NCI-H526 treated with DMSO at 0.1 percent for 48 hours (cell line): ENCODE measurements at regions not wholly inside any gene's neighbourhood (a gene's known extent, or its start where the extent isn't known, plus 50 kb on each side); places are given as distances from the start of the nearest gene placed in this dataset.
"Not testable (repeated sequence)": the region's sequence is repeated elsewhere in the genome, so short reads cannot be mapped to it uniquely, and the experiment has no call there.

ENCODE experiments used
- DNase-seq: peaks from one replicate; lab custom pipeline; 2025; lab: John Stamatoyannopoulos, UW

DNA sequence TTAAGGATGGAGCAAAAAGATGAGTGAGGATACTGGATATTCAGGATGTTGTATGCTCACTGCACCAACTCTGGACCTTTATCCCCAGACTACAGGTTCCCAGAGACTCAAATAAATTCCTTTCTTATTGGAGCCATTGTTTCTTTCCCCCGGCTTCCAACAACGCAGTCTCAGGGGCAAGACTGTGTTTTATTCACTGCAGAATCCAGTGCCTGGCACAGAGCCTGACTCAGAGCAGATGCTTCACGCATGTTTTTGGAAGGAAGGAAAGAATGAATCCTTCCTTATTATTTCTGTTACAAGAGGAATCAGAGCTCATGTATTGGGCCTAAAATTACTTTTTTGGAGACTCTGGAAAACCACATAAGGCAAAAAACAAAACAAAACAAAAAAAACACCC, 96.0 kb upstream of the VGLL4 start:
- DNase-seq = no peak

DNA sequence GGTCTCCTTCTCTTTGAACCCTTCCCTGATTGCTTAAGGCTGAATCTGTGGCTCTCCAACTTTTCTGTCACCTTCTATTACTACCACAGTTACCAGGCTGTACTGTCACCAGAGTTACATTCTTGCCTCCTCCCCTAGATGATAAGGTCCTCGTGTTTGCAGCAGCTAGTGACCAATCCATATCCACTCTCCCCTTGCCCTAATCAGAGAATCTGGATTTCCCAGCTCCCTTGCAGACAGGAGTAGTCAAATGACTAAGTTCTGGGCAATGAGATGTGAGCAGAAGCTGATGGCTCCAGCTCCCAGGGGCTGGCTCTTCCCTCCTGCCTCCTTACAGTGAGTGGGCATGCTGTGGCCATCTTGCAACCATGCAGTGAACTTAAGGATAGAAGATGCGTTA, 95.4 kb upstream of the VGLL4 start:
- no peak for DNase-seq

DNA sequence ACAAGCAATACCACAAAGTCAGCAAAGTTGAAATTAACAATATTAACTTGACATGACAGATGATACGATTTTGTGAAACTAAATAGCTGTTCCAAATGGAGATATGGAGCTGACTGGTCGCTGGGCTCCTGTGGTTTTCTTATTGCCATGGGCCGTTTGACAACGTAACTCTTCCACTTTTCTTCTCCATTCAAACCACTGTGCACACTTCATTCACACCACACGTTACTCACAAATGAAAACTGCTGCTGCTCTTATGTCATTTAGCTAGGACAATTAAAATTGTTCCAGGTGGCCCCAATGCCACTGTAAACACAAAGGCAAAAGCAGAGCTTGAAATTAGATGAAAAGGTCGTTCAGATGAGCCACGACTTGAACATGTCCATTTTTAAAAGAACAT, 94.0 kb upstream of the VGLL4 start:
- no peak for DNase-seq

DNA sequence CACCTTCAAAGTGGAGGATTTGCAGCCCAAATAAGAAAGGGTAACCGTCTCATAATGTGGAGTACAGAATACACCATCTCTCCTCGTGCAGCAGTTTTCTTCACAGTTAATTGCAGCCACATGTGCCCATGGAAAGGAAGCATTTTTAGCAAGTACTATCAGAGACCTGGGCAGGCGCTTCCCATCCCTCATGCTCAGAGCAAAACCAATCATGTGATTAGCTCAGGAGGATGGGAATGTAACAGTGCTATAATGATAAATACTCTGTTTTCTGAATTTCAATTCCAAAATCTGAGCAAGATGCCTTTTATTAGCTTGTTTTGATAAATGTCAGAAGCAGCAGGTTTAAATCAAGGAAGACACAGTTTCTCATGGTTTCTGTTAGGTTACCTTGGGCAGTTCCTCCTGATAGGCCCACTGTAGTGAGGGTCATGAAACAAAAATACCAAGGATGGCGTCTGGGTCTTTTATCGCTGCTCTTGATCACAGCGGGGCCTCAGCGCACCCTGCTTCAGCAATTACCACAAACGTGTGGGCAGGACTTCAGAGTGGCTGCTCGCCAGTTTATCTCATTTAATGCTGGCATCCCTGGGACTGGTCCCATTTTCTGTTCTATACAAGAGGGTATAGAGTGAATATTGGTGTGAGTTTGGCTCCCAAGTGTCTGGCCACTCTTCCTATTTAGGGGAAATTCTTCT, 92.6 kb upstream of the VGLL4 start:
- DNase-seq = no peak

DNA sequence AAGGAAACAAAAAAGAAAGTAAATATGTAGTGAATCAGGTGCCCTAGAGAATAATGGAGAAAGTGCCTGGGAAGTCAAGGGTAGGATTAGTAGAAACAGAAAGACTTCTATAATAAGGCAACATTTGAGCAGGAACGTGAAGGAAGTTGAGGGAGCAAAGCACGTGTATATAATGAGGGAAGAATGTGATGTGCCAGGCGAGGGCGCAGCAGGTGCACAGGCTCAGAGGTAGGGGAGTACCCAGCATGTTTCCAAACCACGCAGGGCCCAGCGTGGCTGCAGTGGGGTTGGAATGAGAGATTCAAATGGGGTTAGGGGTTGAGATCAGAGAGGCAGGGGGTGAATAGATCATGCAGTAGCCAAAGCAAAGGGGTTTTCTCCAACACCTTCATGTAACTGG, 91.9 kb upstream of the VGLL4 start:
- peak; percentile 8 for DNase-seq

DNA sequence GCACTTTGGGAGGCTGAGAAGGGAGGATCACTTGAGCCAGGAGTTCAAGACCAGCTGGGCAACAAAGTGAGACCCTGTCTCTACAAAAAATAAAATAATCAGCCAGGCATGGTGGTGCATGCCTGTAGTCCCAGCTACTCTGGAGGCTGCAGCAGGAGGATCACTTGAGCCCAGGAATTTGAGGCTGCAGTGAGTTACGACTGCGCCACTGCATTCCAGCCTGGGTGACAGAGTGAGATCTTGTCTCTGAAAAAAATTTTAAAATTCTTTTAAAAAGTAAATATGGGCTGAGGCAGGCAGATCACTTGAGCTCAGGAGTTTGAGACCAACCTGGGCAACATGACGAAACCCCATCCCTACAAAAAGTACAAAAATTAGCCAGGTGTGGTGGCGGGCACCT, 91.4 kb upstream of the VGLL4 start:
- not testable (repeated sequence) for DNase-seq

DNA sequence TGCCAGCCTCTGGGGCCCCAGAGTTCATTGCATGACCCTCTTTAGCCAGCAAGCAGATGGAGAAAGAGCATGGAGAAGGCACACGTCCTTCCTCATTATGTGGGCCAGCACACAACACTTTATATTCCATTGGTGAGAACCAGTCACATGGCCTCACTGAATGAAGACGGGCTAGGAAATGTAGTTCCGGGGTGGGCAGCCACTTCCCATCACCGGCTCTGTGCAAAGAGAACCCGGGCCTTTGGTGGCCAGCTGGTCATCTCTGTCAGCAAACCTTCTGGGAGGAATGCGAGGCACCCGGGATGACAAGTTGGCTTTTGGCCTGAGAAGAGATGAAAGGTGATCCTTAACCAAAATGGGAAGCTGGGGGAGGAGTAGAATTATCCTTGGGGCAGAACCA, 90.2 kb upstream of the VGLL4 start:
- DNase-seq = no peak

DNA sequence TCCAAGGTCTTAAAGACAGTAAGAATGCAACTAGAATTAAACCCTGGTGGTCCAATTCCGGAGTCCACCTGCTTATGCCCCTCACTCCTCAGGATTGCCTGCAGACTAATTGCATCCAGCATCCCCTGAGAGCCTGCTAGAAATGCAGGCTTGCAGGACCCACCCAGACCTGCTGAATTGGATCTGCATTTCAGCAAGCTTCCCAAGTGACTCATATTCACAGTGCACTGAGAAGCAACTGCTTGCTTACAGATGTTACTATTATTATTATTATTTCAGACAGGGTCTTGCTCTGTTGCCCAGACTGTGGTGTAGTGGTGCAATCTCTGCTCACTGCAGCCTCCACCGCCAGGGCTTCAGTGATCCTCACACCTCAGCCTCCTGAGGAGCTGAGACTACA, 83.5 kb upstream of the VGLL4 start:
- DNase-seq = no peak

DNA sequence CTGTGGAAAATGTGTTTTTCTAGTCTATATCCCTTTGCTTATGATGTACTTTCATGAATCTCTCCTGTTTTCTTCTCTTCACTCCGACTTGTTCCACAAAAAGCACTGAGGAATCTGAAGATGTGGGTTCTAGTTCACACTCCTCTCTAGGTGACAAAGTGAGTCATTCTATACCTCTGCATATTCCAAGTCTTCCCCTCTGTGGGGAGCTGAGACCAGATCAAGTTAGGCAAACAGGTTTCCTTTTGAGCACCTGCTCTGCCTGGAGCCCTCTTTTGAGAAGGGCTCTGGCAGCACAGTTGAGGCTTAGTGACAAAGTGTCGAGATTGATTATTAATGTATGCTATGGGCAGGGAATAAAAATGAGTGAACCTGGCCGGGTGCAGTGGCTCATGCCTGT, 82.4 kb upstream of the VGLL4 start:
- DNase-seq = no peak

DNA sequence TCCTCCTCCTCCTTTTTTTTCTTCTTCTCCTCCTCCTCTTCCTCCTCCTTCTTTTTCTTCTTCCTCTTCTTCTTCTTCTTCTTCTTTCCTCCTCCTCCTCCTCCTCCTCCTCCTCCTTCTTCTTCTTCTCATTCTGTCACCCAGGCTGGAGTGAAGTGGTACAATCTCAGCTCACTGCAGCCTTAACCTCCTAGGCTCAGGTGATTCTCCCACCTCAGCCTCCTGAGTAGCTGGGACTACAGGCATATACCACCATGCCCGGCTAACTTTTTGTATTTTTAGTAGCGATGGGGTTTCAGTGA, 81.6 kb upstream of the VGLL4 start:
- not testable (repeated sequence) for DNase-seq

DNA sequence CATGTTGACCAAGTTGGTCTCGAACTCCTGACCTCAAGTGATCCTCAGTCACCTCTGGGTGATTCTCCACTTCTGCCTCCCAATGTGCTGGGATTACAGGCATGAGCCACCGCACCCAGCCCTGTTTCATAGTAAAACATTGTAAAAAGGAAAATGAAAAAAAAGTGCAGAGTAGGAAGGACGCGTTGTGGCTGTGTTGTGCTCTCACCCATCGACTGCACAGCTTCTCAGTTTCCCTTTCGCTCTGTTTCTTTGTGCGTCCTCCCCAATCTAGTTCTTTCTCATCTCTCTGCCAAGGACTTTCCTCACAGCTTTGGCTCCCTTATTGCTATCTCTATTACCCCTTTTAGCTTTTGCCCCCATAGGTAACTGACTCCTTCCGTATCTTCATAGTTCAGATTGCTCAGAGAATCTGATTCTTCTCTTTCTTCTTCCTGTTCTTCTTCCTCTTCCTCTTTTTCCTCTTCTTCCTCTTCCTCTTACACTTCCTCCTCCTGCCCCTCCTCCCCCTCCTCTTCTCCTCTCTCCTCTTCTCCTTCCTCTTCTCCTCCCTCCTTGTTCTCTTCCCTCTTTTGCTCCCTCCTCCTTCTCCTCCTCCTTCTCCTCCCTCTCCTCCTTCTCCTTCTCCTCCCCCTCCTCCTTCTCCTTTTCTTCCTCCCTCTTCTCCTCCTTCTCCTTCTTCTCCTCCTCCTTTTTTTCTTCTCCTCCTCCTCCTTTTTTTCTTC, 81.1 kb upstream of the VGLL4 start:
- DNase-seq = no peak

DNA sequence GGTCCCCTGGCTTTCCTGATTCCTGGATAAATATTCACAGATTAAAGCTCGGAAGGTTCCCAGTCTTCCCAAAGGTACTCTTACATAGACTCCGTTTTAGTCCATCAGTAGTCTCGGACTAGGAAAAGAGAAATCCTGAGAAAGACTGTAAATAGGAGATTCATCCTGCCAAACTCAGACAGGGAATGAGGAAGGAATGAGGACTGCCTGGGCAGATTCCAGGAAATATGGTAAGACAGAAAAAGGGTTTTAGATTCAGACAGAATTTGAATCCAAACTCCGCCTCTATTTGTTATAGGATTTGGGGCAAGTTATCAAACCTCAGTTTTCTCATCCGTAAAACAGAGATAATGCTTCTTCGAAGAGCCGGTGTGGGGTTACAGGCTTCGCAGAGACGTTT, 77.8 kb upstream of the VGLL4 start:
- peak; percentile 24 for DNase-seq

DNA sequence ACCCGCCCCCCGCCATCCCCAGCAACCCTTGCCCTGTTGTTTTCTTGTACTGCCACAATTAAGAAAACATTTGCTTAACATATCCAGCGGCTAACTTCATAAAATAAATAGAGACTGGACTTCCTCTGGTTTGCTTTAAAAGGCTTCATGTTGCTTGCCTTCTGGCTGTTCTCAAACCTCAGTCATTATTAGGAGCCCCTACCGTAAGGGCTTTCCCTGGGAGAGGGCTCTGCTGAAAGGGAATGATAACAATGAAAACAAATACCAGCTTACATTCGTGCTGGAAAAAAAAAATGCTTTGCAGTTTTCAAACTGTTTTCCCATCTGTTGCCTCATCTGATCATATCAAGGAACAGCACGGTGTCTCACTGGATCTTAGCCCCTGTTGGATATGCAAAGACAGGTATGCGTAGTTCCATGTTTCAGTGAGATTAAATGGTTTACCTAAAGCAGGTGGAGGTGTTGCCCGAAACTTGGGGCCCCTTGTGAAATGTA, 77.2 kb upstream of the VGLL4 start:
- DNase-seq = peak; percentile 49

DNA sequence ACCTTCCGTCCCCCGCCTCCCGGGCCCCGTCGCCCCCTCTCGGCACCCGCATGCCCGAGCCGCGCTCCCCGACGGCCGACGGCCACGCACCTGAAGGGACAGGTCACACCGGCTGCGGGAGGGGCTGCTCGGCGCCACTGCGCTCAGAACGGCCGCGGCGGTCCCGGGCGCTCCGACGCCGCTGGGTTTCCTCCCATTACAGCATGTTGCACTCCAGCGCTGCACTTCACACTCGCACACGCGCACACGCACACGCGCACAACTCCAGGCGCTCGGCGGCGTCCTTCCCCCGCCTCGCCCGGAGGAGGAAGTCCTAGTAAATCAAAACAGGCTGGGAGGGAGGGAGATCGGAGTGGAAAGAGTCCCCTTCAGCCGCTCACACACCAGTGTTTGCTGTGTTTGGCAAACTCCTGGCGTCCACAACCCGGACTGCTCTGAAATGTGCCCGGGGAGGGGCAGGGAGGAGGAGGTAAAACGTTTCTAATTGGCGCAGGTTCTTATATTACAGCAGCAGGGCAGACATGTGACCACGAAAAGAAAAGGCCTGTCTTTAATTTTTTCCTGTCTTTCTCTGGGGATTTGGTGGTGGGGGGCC, 76.7 kb upstream of the VGLL4 start:
- DNase-seq = peak; percentile 87

DNA sequence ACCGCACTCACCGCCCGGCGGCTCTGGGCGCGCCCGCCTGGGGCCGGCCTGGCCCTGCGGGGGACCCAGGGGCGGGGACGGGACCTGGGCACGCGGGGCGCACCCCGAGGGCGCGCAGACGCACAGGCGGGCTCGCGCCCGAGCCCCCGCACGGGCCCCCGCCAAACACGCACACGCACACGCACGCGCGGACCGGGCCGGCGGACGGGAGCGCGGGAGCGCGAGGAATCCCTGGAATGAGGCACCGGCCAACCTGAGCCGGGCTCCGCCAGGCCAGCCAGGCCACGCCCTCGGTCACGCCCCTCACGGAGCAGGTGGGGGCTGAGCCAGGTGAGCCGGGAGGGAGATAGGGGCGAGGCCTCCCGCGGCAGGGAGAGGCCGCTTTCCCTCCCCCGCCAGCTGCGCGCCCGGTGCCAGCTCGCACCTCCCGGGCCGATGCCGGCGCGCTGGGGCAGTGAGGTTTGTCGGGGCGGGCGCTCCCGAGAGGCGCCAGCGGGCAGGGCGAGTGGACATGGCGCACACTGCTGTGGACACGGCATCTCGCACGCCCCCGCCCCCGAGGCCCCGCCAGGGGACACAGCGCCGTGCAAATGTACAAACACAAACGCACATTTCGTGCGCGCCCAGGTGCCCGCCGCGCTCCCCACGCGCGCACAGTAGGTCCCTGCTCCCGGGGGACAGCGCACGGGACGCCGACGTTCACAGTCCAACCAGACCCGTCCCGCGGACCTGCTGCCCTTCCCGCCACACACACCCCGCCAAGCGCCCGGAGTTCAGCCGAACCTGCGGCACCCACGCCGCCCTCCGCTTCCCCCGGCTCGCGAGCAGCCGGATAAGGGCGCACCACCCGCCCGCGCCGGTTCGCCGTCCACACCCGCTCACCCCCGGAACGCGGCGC, 75.9 kb upstream of the VGLL4 start:
- DNase-seq = peak; percentile 73

DNA sequence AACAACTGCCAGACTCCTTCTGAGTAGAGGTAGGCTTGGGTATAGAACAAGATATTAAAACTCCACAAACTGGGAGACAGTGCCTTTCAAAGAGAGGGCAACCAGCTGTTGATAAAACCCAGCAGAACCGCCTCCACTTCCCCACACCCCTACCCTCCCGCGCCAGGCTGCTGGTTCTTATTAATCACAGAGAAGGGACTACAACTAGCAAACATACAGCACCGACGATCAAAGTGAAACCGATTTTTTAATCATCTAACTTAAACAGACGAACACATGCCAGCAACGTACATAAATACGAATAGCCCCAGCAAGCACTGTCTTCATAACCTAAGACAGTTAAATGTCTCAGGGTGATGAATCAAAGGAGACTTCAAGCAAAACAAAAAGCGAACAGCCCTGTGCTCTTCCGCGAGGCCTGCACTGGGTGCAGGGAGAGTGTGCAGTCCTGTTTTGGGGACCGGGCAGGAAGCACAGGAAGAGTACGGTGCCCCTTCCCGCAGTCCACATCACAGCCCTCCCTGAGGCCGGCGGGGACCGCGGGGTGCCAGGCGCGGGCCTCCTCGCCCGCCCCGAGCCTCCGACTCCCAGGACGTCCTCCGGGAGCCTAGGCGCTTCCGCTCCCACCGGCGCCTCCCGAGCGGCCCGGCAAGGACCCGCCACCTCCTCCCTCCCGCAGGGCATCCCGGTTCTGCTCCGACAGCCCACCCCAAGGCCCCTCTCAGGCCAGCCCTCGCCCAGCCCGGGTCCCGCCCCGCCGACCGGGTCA, 75.1 kb upstream of the VGLL4 start:
- no peak for DNase-seq

DNA sequence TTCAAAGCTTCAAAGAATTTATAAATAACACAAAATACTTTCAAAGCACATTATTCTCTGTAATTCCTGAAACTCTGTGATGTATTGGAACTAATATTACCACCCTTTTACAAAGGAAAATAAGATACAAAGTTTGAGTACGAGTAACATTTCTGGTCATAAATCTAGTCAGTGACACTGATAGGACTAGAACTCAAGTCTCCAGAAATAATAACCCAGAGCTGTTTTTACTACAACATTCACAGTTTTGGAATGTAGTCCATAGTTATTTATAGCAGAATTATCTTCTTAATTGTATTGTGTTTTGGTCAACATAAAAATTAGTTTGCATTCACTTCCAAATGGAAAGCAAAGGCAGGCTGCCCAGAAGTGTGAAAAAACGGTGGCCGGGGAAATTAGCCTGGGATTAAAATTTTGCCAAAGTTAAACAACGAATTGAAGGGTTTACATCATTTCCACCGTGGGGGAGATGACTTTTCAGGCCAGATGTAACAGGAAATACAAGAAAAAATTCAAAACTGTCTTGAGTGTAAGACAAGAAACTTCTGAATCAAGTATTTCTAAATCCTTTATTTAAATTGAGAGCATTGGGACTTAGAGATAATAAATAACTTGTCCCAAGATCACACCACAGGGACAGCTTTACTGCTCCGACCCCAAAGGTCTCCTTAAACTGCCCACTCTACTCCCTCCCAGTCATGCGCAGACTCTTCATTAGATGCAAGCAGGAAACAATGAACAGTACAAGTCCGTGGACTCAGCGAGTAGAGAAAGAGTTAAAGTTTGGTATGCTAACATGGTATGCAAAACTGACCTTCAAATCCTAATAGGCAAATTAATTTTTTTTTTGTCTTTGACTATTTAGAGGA, 74.3 kb upstream of the VGLL4 start:
- DNase-seq = peak; percentile 93

DNA sequence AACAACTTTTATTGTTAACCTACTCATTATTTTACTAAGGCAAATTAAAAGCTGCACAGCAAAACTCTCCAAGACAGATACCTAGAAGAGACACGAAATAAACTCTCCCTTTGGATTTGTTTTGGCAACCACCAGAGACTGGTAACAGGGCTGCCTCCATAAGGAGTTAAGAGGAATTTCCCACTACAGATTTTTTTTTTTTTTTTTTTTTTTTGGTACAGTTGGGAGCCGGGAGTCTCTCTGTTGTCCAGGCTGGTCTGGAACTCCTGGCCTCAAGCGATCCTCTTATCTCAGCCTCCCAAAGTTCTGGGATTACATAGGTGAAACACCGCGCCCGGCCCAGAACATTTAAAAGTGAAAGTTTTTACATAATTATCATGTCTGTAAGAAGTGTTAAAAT, 73.6 kb upstream of the VGLL4 start:
- no peak for DNase-seq

DNA sequence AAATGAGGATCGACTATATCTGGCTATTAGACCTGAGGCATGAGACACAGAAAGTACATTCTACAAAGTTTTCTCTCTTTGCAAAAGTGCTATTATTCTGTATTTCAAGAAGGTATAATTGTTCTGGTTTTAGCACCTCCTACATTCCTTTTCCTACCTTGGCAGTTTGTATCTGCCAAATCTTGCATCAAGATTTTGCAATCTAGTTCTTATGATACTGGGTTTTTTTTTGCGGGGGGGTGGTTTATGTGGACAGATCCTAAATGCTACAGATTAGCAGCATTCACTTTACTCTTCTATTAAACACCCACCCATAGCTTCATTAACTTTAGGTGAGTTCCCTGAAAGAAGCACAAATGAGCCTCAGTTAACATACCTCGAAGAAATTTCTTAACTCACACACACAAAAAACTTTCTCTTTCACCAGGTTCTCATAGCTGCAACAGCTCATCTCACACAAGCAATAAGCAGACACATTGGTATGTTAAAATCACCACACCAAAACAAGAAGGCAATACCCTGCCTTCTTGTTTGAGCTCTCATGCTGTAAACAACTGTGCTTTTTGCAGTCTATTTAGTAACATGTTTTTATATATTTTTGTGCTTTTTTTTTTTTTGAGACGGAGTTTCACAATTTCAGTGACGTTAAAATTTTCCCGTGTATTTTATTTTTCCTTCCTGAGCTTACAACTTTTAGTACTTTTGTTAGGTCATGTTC, 73.0 kb upstream of the VGLL4 start:
- no peak for DNase-seq

DNA sequence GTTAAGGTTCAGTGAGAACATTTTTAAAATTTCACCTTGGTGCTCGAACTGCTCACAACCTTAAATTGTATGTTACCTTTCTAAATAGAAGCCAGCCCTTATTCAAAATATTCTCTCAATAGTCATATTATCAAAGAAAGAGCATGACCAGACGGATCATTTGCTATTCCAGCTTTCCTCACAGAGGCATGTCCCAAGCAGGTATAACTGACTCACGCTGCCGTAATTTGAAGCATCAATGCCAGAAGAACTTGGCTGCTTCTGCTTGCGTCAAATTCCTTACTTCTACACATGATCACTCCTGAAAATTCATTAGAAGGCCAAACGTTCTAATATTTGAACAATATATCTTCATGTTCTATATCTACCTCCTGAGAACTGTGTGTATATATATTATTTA, 69.5 kb upstream of the VGLL4 start:
- no peak for DNase-seq
